T-cell (primary cell): ENCODE measurements at regions not wholly inside any gene's neighbourhood (a gene's known extent, or its start where the extent isn't known, plus 50 kb on each side); places are given as distances from the start of the nearest gene placed in this dataset.

Experiments
- ATAC-seq, 4 experiments: fragments of 200-7000 bp in 3 of 4; fragments of 150-1000 bp in 1 of 4; cut with Tn5 transposase; replicated peaks in 1 of 4; 1 replicate in 3 of 4; 2 replicates in 1 of 4; pipeline ENCODE4 v1.10.0; 2021; ENCODE audit warnings: moderate library complexity in 3 of 4, mild to moderate bottlenecking in 2 of 4, moderate number of reproducible peaks in 1 of 4
- CTCF ChIA-PET, 2 donors: fragments of 300-600 bp; sonication (Branson Sonifier 250); formaldehyde crosslinking; loops; one replicate each; lab custom pipeline; 2022; ENCODE audit warnings: antibody characterized with exemption in 2 of 2; lab: Charles Lee
- POLR2A ChIA-PET, 2 donors: fragments of 300-600 bp; sonication (Branson Sonifier 250); formaldehyde crosslinking; loops; one replicate each; lab custom pipeline; 2022; ENCODE audit warnings: antibody characterized with exemption in 2 of 2; lab: Charles Lee
- DNase-seq, 35 experiments: peaks; one replicate each; pipeline versions ENCODE4 v3.0.0 to v3.0.0-alpha.2; 2013 to 2023
- H3K27ac ChIP-seq: one replicate; pipeline ENCODE4 v1.5.1; 2013; ENCODE audit warnings: low read length
- H3K27me3 ChIP-seq, 2 experiments: replicated peaks in 1 of 2; 1 replicate in 1 of 2; 2 replicates in 1 of 2; pipeline versions ENCODE4 v1.6.1 to v1.7.0; 2013; ENCODE audit warnings: low read length in 1 of 2, mixed read lengths in 1 of 2; ENCODE audit not compliant: control insufficient read depth in 2 of 2, insufficient read depth in 2 of 2; ENCODE audit errors: extremely low read depth in 1 of 2
- H3K36me3 ChIP-seq, 2 donors: 1 replicate in 1 of 2; 2 replicates in 1 of 2; pipeline versions ENCODE4 v1.6.1 to v1.7.0; 2013; ENCODE audit warnings: low read length in 1 of 2; ENCODE audit not compliant: control insufficient read depth in 2 of 2, insufficient read depth in 1 of 2; ENCODE audit errors: extremely low read depth in 1 of 2
- H3K4me1 ChIP-seq, 2 experiments: 1 replicate in 1 of 2; 2 replicates in 1 of 2; pipeline versions ENCODE4 v1.6.1 to v1.7.0; 2013; ENCODE audit warnings: low read length in 2 of 2, mixed read lengths in 1 of 2; ENCODE audit not compliant: insufficient read depth in 2 of 2, control insufficient read depth in 1 of 2; ENCODE audit errors: extremely low read depth in 1 of 2
- H3K4me3 ChIP-seq, 2 donors: 1 replicate in 1 of 2; 2 replicates in 1 of 2; pipeline versions ENCODE4 v1.5.1 to v1.7.0; 2013; ENCODE audit warnings: mild to moderate bottlenecking in 2 of 2, low read length in 1 of 2, moderate library complexity in 1 of 2; ENCODE audit not compliant: control insufficient read depth in 1 of 2; ENCODE audit errors: extremely low read depth in 1 of 2
- H3K9me3 ChIP-seq: 2 replicates; pipeline ENCODE4 v1.7.0; 2013
- H3K27ac Mint-ChIP-seq, 2 donors: one replicate each; pipeline ENCODE4 v1.8.0; 2020 to 2021; ENCODE audit warnings: mild to moderate bottlenecking in 2 of 2, mixed read lengths in 2 of 2
- H3K27me3 Mint-ChIP-seq, 2 donors: one replicate each; pipeline ENCODE4 v1.8.0; 2021 to 2022; ENCODE audit warnings: mixed read lengths in 2 of 2
- H3K36me3 Mint-ChIP-seq: one replicate; pipeline ENCODE4 v1.8.0; 2021; ENCODE audit warnings: mixed read lengths
- H3K4me1 Mint-ChIP-seq, 3 donors: one replicate each; pipeline ENCODE4 v1.8.0; 2020 to 2022; ENCODE audit warnings: mixed read lengths in 3 of 3, mild to moderate bottlenecking in 1 of 3
- H3K4me3 Mint-ChIP-seq, 3 donors: one replicate each; pipeline ENCODE4 v1.8.0; 2020 to 2022; ENCODE audit warnings: mild to moderate bottlenecking in 3 of 3, mixed read lengths in 3 of 3, moderate library complexity in 3 of 3
- H3K9me3 Mint-ChIP-seq, 3 donors: one replicate each; pipeline ENCODE4 v1.8.0; 2020 to 2022; ENCODE audit warnings: mixed read lengths in 3 of 3
- WGBS: methylation state at CpG from one replicate; pipeline ENCODE4 v1.1.5; 2013; ENCODE audit warnings: missing lambda C conversion rate; ENCODE audit not compliant: insufficient coverage; 5-methylcytosine and 5-hydroxymethylcytosine counted together

DNA sequence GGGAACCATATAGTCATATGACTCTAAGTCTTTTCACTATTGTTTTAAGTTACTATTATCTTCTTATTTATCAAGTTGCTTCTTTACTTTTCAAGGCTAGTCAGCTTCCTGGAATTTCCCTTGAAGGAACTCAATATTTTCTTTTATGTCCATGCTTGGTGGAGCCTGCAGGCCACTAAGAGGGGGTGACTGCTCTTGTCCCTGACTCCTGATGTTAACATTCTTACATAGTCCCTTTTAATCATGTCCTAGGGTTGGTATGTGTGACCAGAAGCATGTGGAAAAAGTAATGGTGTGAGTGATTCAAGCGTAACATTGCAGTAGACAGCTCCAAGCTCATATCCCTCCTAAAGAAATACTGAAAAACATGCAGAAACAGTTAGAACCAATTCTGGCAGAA lies 1536.2 kb upstream of the CDH9 start:
- POLR2A ChIA-PET: no interaction called here
- DNase-seq: no peak
- Mint-ChIP-seq H3K27me3 (no peaks in the 10 kb centered on the region), H3K27ac (no peak overlapping the region), H3K4me1 (no peaks in the 10 kb centered on the region), H3K4me3 (no peak overlapping the region), H3K9me3 (peaks cover 19 to 42% (median 29%) of the 10 kb centered on the region in 3 donors), H3K36me3 (no peaks in the 10 kb centered on the region)
- ATAC-seq: no peak
- Histone ChIP-seq H3K27me3 (no peaks in the 10 kb centered on the region), H3K4me3 (no peak overlapping the region), H3K4me1 (no peaks in the 10 kb centered on the region), H3K36me3 (no peaks in the 10 kb centered on the region), H3K9me3 (no peaks in the 10 kb centered on the region), H3K27ac (no peak overlapping the region)
- CTCF ChIA-PET: no interaction called here
- no CpG with 5 or more reads among the region's 1 CpG for WGBS

DNA sequence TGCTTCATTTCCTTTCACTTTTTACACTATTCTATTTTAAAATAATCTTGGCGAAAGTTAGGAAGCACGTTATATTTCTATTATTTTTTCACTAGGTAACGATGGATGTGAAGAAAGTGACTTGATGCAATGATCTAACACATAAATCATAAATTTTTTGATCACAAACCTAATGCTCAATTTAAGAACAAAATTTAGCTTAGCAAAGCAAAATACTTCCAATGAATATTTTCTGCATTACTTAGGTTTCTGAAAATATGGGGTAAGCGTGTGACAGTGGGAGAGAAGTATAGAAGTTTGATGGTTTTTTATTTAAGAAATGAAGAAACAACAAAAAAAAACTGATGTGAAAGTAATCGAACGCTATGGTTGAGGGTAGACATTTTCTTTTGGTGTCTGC lies 1528.7 kb upstream of the CDH9 start:
- CTCF ChIA-PET: no interaction called here
- Mint-ChIP-seq H3K36me3 (no peaks in the 10 kb centered on the region), H3K27ac (no peak overlapping the region), H3K4me3 (no peak overlapping the region), H3K9me3 (peaks cover 15 to 21% (median 16%) of the 10 kb centered on the region in 3 donors), H3K27me3 (no peaks in the 10 kb centered on the region), H3K4me1 (no peaks in the 10 kb centered on the region)
- no peaks in the 10 kb centered on the region for H3K4me1 ChIP-seq
- no peaks in the 10 kb centered on the region for H3K9me3 ChIP-seq
- DNase-seq (no peak), ATAC-seq (no peak)
- no peak overlapping the region for H3K4me3 ChIP-seq
- H3K36me3 ChIP-seq: no peaks in the 10 kb centered on the region
- POLR2A ChIA-PET: no interaction called here
- WGBS: no CpG with 5 or more reads among the region's 6 CpGs
- H3K27ac ChIP-seq: no peak overlapping the region
- H3K27me3 ChIP-seq: no peaks in the 10 kb centered on the region

GRCh38 chr5:28561522-28561921 lies 1523.1 kb upstream of the CDH9 start:
- DNase-seq (no peak), ATAC-seq (no peak)
- Mint-ChIP-seq H3K4me3 (no peak overlapping the region), H3K4me1 (no peaks in the 10 kb centered on the region), H3K27me3 (no peaks in the 10 kb centered on the region), H3K9me3 (peaks cover 23 to 34% (median 23%) of the 10 kb centered on the region in 3 donors), H3K36me3 (no peaks in the 10 kb centered on the region), H3K27ac (no peak overlapping the region)
- no peak overlapping the region for H3K27ac ChIP-seq
- H3K4me1 ChIP-seq: no peaks in the 10 kb centered on the region
- no peaks in the 10 kb centered on the region for H3K36me3 ChIP-seq
- no peak overlapping the region for H3K4me3 ChIP-seq
- H3K9me3 ChIP-seq: no peaks in the 10 kb centered on the region
- ChIA-PET CTCF (no interaction called here), POLR2A (no interaction called here)
- no peaks in the 10 kb centered on the region for H3K27me3 ChIP-seq

DNA sequence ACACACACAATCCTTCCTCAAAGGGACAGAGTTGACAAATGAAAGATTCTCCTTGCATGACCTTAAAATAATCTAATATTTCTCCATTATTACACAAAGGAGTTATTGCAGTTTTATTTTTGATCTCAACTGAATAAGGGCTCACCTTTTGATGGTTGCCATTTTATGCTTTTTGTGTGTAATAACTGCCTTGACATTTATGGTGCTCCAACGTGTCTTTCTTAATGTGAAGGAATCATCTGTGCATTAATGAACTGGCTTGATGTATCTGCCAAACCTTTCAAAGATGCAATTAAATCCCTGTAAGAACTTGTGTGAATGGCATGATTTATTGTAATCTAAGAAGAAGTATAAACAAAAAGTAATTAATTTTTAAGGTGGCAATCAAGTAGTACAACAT lies 1519.8 kb upstream of the CDH9 start:
- DNase-seq: no peak
- ChIA-PET CTCF (no interaction called here), POLR2A (no interaction called here)
- Mint-ChIP-seq H3K4me1 (no peaks in the 10 kb centered on the region), H3K9me3 (peaks cover 24 to 42% (median 38%) of the 10 kb centered on the region in 3 donors), H3K4me3 (no peak overlapping the region), H3K36me3 (no peaks in the 10 kb centered on the region), H3K27me3 (no peaks in the 10 kb centered on the region), H3K27ac (no peak overlapping the region)
- H3K9me3 ChIP-seq: no peaks in the 10 kb centered on the region
- no peak overlapping the region for H3K27ac ChIP-seq
- H3K27me3 ChIP-seq: no peaks in the 10 kb centered on the region
- WGBS: no CpG with 5 or more reads among the region's 1 CpG
- no peaks in the 10 kb centered on the region for H3K4me1 ChIP-seq
- H3K4me3 ChIP-seq: no peak overlapping the region
- no peaks in the 10 kb centered on the region for H3K36me3 ChIP-seq
- no peak for ATAC-seq

DNA sequence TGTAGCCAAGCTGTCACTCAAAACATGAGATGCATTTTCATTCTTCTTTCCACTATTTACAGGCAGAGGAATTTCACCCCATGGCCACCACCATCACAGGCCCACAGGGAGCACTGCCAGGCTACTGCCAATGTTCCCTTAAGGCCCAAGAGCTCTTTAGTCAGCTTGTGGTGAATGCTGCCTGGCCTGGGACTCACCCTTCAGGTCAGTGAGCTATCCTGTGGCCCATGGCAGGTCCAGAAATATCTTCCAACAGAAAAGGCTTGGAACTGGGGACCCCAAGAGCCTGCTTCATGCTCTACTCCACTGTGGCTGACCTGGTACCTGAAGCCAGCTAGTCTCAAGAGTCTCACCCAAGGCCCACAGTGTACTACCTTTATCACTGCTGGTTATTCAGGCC lies 1518.7 kb upstream of the CDH9 start:
- peaks cover 25 to 49% (median 38%) of the 10 kb centered on the region in 3 donors for H3K9me3 Mint-ChIP-seq
- POLR2A ChIA-PET: no interaction called here
- H3K4me3 ChIP-seq: no peak overlapping the region
- no peak overlapping the region for H3K27ac ChIP-seq
- no peak overlapping the region for H3K4me3 Mint-ChIP-seq
- no peaks in the 10 kb centered on the region for H3K27me3 Mint-ChIP-seq
- no peaks in the 10 kb centered on the region for H3K9me3 ChIP-seq
- H3K4me1 Mint-ChIP-seq: no peaks in the 10 kb centered on the region
- no peaks in the 10 kb centered on the region for H3K4me1 ChIP-seq
- H3K27ac Mint-ChIP-seq: no peak overlapping the region
- no peaks in the 10 kb centered on the region for H3K27me3 ChIP-seq
- no peaks in the 10 kb centered on the region for H3K36me3 ChIP-seq
- H3K36me3 Mint-ChIP-seq: no peaks in the 10 kb centered on the region
- ATAC-seq: no peak
- DNase-seq: no peak
- CTCF ChIA-PET: interaction anchor here in 1 of 2 donors (0.6 kb wide), 1 partner anchor 1797 kb away, joined by 3 read pairs; no protein-coding TSS in a partner anchor

DNA sequence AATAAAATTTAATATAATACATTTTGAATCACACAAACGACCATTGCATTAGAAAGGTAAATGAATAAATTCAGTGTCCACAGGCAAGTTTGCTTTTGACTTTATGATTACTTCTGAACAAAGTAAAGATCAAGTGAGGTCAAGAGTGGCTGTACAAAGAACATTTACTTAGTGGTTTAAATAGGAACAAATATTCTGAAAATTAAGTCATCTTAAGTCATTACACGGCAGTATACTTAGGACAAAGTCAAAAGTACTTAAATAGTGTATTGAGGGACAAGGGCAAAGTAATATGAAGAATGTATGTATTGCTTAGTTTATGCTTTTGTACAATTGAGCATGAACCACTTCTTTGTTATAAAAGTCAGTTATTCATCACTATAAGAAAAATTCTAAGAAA lies 1511.2 kb upstream of the CDH9 start:
- Histone ChIP-seq H3K27me3 (no peaks in the 10 kb centered on the region), H3K9me3 (no peaks in the 10 kb centered on the region), H3K36me3 (no peaks in the 10 kb centered on the region), H3K4me3 (no peak overlapping the region), H3K27ac (no peak overlapping the region), H3K4me1 (no peaks in the 10 kb centered on the region)
- WGBS: no CpG with 5 or more reads among the region's 2 CpGs
- ChIA-PET CTCF (no interaction called here), POLR2A (no interaction called here)
- Mint-ChIP-seq H3K36me3 (no peaks in the 10 kb centered on the region), H3K4me1 (no peaks in the 10 kb centered on the region), H3K9me3 (peaks cover 4 to 32% (median 20%) of the 10 kb centered on the region in 3 donors), H3K27ac (no peak overlapping the region), H3K4me3 (no peak overlapping the region), H3K27me3 (no peaks in the 10 kb centered on the region)
- ATAC-seq (no peak), DNase-seq (no peak)

- Mint-ChIP-seq H3K4me3 (no peak overlapping the region), H3K27ac (no peak overlapping the region), H3K36me3 (no peaks in the 10 kb centered on the region), H3K9me3 (peaks cover 1 to 32% (median 17%) of the 10 kb centered on the region in 3 donors), H3K27me3 (no peaks in the 10 kb centered on the region), H3K4me1 (no peaks in the 10 kb centered on the region)
- POLR2A ChIA-PET: no interaction called here
- CTCF ChIA-PET: interaction anchor here in 1 of 2 donors (0.7 kb wide), 1 partner anchor 93 kb away, joined by 3 read pairs; no protein-coding TSS in a partner anchor
- no peak overlapping the region for H3K4me3 ChIP-seq
- H3K9me3 ChIP-seq: no peaks in the 10 kb centered on the region
- no peaks in the 10 kb centered on the region for H3K27me3 ChIP-seq
- no peak for DNase-seq
- no CpG with 5 or more reads among the region's 1 CpG for WGBS
- ATAC-seq: no peak
- no peaks in the 10 kb centered on the region for H3K36me3 ChIP-seq
- H3K27ac ChIP-seq: no peak overlapping the region
- H3K4me1 ChIP-seq: no peaks in the 10 kb centered on the region
These were observed 1510.5 kb upstream of the CDH9 start for GRCh38 chr5:28548856-28549255.
